ENCODE measurements at regions not wholly inside any gene's neighbourhood (a gene's known extent, or its start where the extent isn't known, plus 50 kb on each side); places are given as distances from the start of the nearest gene placed in this dataset.

- DNase-seq (ENCODE audit: missing footprints) (peak; percentile 54), ATAC-seq (no peak)
- intact Hi-C loops (cut with DNase I): no loop called here
Observed at GRCh38 chr20:24804481-24805206, 144.4 kb upstream of the CST7 start.

GRCh38 chr20:24805456-24806238, 143.4 kb upstream of the CST7 start:
- intact Hi-C loops (cut with DNase I): no loop called here
- peak; percentile 49 for DNase-seq (ENCODE audit: missing footprints)
- no peak for ATAC-seq

GRCh38 chr20:24806705-24807676, 142.1 kb upstream of the CST7 start:
- ATAC-seq: no peak
- intact Hi-C loops (cut with DNase I): no loop called here
- DNase-seq (ENCODE audit: missing footprints): peak; percentile 43

GRCh38 chr20:24808616-24809015, 140.5 kb upstream of the CST7 start:
- DNase-seq (ENCODE audit: missing footprints): peak; percentile 50
- intact Hi-C loops (cut with DNase I): no loop called here
- no peak for ATAC-seq

- intact Hi-C loops (cut with DNase I): no loop called here
- DNase-seq (ENCODE audit: missing footprints): peak; percentile 2
- ATAC-seq: no peak
Observed at GRCh38 chr20:24809606-24810005, 139.5 kb upstream of the CST7 start.

- intact Hi-C loops (cut with DNase I): no loop called here
- no peak for ATAC-seq
Observed at GRCh38 chr20:24810676-24811407, 138.2 kb upstream of the CST7 start.

GRCh38 chr20:24812373-24812772, 136.7 kb upstream of the CST7 start:
- intact Hi-C loops (cut with DNase I): no loop called here
- DNase-seq (ENCODE audit: missing footprints): no peak
- ATAC-seq: no peak

More at GRCh38 chr20:24810676-24811407, 138.2 kb upstream of the CST7 start:
- no peak for DNase-seq (ENCODE audit: missing footprints)

- DNase-seq (ENCODE audit: missing footprints) (no peak), ATAC-seq (no peak)
- intact Hi-C loops (cut with DNase I): no loop called here
Observed at GRCh38 chr20:24813080-24813479, 136.0 kb upstream of the CST7 start.

GRCh38 chr20:24813496-24813895, 135.6 kb upstream of the CST7 start:
- no peak for ATAC-seq
- intact Hi-C loops (cut with DNase I): no loop called here

GRCh38 chr20:24813936-24814335, 135.1 kb upstream of the CST7 start:
- intact Hi-C loops (cut with DNase I): no loop called here
- ATAC-seq (no peak), DNase-seq (ENCODE audit: missing footprints) (no peak)

More at GRCh38 chr20:24813496-24813895, 135.6 kb upstream of the CST7 start:
- no peak for DNase-seq (ENCODE audit: missing footprints)

GRCh38 chr20:24814556-24815195, 134.4 kb upstream of the CST7 start:
- DNase-seq (ENCODE audit: missing footprints) (no peak), ATAC-seq (no peak)
- intact Hi-C loops (cut with DNase I): no loop called here

- ATAC-seq (no peak), DNase-seq (ENCODE audit: missing footprints) (no peak)
- intact Hi-C loops (cut with DNase I): no loop called here
Observed at GRCh38 chr20:24815196-24815815, 133.8 kb upstream of the CST7 start.

GRCh38 chr20:24815931-24816330, 133.1 kb upstream of the CST7 start:
- intact Hi-C loops (cut with DNase I): no loop called here
- DNase-seq (ENCODE audit: missing footprints): no peak
- no peak for ATAC-seq

- ATAC-seq: no peak
- DNase-seq (ENCODE audit: missing footprints): no peak
- intact Hi-C loops (cut with DNase I): no loop called here
Observed at GRCh38 chr20:24816431-24816830, 132.6 kb upstream of the CST7 start.

- no peak for DNase-seq (ENCODE audit: missing footprints)
- intact Hi-C loops (cut with DNase I): no loop called here
Observed at GRCh38 chr20:24816907-24817306, 132.2 kb upstream of the CST7 start.

GRCh38 chr20:24817351-24817750, 131.7 kb upstream of the CST7 start:
- DNase-seq (ENCODE audit: missing footprints) (no peak), ATAC-seq (no peak)
- intact Hi-C loops (cut with DNase I): no loop called here

More at GRCh38 chr20:24816907-24817306, 132.2 kb upstream of the CST7 start:
- no peak for ATAC-seq

GRCh38 chr20:24818056-24818455, 131.0 kb upstream of the CST7 start:
- no peak for ATAC-seq
- no peak for DNase-seq (ENCODE audit: missing footprints)
- intact Hi-C loops (cut with DNase I): no loop called here

Measured in Right ventricle myocardium inferior (tissue), 1 donor.